ENCODE measurements at regions not wholly inside any gene's neighbourhood (a gene's known extent, or its start where the extent isn't known, plus 50 kb on each side); places are given as distances from the start of the nearest gene placed in this dataset.
A peak's percentile ranks its signal among the peaks of the same experiment; 100 is the strongest.

DNA sequence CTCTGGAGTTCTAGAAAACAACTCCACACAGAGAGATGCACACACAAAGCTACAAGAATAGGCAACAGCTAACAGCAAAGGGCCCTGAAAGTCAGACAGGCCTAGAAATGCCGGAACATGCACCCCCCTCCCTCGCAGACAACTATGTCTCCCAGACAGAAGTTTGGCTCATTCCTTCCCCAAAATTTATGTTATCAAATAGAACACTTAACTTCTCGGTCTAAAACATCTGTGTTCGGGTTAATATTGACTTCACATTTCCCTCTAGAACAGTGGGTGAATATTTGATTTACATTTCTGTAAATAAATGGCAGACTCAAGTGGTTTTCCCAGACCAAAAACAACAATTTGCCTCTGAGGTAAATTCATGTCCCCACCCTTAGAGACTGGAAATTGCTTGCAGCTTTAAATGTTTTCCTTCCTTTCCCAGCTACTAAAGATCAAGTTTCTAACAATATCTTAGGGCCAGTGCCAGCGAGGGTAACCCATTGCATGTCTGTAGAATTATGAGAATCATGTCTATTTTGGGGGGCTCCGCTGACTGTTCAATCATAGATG, 92.5 kb upstream of the INHBA start:
- DNase-seq (ENCODE audit: low read depth), result no peak

DNA sequence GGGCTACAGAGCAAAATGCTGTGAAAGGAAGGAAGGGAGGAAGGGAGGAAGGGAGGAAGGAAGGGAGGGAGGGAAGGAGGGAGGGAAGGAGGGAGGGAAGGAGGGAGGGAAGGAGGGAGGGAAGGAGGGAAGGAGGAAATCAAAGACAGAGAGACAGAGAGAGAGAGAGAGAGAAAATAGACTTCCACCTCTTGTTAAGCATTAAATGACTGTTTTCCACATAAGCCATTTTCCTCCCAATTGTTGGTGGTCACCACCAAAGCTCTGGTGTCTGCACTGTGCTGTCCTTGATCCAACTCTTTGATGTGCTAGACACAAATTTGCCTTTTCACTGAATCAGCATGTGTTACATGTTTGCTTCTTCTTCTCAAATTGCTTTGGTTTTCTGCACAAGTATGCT, 90.7 kb upstream of the INHBA start:
- DNase-seq (ENCODE audit: low read depth), result no peak

DNA sequence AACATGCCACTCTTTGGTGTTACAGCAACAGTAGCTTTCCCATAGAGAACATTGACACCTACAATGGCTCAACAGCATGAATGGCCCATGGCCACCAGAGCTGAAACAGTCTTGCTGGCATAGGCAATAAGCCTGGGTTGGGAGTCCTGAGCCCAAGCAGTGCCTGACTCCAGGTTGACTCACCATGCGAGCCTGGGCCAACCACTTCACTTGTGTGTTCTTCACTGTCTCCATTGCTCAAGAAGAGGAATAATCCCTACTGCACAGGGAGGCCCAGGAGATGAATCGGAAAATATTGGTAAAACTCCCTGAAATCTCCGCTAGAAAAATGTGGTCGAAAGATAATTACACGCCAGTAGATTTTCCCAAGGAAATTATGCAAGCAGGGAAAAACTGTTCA, 89.2 kb upstream of the INHBA start:
- DNase-seq (ENCODE audit: low read depth), result peak; percentile 80

DNA sequence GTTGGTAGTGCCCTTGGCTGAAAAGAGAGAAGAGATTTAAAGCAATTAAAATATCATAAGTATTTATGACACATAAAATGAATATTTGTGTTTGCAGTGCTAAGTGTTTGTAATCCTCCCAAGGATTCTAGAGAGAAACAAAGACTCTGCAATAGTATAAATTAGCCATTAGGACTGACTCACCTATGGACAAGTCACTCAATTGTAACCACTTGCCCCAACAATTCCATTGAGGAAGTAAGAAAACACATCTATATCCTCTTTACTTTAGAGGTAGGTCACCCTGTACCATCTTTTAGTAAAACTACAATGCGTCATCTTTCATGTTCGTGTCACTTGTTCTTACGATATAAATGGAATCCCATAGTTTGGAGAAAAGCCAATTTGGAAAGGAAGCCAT, 85.7 kb upstream of the INHBA start:
- DNase-seq (ENCODE audit: low read depth), result no peak

DNA sequence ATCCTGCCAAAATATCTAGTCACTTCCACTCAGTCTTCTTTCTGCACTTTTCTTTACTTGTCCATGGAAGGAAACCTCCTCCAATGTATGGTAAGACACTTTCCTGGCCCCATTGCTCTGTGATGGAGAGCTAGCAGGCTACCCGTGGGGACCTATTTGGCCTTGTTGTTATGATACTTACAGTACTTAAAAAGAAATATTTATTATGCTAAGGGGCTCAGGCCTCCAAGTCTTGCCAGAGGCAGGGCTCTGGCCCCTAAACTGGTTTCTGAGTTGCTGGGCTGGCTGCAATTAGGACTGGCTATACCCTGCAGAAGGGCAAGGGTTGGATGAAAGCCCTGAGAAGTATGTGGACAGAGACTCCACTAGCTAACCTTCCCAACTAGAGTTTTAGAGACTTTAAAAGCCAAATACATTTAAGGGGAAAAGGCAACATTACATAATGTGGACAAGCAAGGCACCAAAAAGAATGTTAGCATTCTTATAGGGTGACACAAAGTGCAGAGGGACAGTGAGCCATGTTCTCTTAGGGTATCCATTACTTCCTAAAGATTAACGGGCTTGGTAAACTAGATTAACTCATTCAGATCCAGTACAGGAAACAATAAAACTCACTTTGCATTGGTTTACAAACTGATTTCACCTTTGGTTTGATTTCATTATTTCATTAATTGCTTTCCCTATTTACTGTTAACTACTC, 84.9 kb upstream of the INHBA start:
- no peak for DNase-seq (ENCODE audit: low read depth)

DNA sequence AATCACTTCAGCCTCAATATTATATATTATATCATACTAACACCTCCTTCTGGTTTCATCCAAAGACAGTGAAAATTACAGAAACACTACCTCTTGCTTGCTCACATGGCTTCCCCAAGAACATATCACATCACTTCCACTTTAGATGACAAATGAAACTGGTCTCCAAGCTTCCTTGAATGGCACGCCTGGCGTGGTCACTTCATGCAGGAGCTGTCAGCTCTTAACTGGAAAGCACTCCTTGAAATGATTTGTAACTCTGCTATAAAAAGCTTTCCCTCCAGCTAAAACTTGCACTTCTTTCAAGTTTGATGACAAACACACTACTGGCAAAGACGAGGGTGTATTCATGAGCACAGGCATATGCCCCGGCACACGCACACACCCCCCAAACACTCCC, 84.1 kb upstream of the INHBA start:
- peak; percentile 84 for DNase-seq (ENCODE audit: low read depth)

DNA sequence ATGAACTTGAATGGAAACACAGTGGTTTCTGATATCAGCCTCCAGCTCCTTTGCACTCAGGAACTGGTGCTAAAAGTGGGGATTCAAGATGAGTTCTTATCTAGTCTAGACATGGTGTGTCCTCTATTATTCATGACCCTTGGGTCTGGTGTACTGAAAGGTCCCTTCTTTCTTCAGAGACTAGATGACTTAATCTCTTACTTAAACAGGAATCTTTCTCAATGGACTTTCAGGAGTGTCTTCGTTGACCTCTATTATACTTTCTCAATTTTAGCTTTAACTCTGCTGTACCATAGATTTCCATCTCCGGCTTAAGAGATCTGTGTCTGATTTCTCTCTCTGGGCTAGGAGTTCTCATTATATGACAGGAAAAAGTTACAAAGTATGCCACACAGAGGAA, 83.5 kb upstream of the INHBA start:
- no peak for DNase-seq (ENCODE audit: low read depth)

DNA sequence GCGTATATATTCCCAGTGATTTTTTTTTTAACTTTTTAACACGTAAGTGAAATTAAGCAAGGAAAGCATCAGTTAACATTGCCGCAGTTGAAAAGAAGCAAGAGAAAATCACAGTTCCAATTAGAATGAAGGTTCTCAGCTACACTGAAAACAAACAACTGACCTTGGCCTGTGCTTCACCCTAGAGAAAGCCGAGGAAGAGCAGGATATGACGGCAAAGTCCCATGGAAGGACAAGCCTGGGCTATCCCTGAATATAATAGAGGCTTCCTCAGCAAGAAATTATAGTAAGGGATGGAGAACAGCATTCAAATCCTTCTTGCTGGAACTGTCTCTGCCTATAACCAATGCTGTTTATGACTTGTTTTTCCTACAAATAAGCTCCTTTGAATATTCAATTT, 83.0 kb upstream of the INHBA start:
- DNase-seq (ENCODE audit: low read depth), result no peak

DNA sequence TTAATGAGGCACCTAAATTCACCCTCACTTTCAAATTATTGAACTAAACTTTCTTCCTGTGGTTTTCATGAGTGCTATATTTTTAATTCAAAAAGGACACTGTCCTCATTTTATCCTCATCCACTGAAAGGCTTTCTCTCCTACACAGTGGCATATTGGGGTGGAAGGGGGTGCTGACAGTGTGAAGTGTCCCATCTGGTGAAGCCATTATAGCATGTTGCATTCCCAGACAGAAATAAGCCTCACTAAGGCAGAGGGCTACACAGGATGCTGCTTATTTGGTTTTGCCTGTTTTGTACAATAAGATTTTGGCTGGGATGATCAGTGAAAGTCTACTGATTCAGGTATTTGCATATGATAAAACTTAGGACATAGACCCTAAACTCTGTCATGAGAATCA, 82.4 kb upstream of the INHBA start:
- DNase-seq (ENCODE audit: low read depth), result no peak

DNA sequence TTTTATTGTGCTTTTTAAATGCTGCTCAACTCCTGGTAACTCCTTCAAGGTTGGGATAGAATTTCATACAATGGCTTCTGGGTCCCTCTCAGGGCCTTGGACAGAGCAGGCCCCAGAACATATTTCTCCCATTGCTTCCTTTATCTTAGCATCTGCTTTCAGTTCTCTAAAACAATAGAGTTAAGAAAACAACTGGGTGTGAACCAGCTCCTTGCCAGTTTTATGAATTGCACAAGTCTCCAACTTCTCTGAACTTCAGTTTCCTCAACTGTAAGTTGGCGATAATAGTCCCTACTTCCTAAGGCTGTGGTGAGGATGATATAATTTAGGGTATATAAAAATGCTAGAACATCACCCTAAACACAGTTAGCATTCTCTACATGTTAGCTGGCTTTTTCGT, 77.0 kb upstream of the INHBA start:
- DNase-seq (ENCODE audit: low read depth), result no peak

DNA sequence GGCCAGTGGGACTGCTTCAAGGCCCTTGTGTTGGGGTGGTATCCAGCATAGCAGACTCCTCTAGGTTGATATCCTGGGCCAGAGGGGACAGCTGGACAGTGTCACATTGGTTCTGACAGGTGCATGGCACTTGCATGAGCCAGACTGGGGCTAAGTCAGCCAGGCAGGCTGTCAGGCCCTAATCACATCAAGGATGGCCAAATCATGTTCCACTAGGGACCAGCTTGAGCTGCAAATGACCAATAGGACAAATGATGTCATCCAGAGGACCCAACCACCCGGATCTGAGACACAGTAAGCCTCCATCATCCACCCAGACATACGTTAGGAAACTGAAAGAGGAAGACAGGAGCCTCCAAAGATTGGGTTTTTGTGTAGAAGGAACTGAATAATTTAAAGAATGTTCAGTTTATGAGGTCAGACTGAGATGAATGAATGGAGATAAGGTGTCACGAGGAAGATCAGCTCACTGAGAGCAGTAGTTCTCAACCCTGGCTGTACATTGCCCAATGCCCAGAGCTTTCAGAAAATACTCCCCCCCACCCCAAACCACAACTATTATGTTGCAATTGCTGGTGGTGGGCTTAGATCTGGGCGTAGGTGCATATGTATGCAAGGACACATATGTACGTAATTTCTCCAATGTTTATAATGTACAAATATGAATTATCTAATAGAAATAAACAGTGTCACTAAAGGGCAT, 75.2 kb upstream of the INHBA start:
- no peak for DNase-seq (ENCODE audit: low read depth)

DNA sequence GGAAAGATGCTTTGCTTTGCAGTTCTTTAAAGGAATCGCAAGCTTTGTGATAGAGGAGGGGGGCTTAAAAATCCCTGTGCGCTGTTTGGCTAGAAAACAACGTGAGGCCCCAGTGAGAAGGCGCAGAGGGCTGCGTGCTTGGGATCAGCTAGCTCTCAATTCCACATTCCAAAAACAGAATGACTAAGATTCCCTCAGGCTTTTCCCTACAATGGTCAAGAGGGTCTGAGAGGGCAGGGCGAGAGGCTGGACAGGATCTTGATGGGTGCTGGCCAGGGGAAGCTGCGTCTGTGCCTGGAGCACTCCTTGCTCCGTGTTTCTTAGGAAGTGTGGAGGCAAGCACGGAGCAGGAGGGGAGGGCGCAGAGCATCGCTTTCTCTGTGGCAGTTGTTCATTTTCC, 72.1 kb upstream of the INHBA start:
- DNase-seq (ENCODE audit: low read depth), result peak; percentile 99

DNA sequence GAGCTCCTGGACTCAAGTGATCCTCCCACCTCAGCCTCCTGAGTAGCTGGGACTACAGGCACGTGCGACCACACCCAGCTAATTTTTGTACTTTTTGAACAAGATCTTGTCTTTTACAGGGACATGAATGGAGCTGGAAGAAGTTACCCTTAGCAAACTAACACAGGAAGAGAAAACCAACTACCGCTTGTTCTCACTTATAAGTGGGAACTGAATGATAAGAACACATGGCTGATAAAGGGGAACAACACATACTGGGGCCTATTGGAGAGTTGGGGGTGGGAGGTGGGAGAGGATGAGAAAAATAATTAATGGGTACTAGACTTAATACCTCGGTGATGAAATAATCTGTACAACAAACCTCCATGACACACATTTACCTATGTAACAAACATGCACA, 70.9 kb upstream of the INHBA start:
- DNase-seq (ENCODE audit: low read depth), result no peak

DNA sequence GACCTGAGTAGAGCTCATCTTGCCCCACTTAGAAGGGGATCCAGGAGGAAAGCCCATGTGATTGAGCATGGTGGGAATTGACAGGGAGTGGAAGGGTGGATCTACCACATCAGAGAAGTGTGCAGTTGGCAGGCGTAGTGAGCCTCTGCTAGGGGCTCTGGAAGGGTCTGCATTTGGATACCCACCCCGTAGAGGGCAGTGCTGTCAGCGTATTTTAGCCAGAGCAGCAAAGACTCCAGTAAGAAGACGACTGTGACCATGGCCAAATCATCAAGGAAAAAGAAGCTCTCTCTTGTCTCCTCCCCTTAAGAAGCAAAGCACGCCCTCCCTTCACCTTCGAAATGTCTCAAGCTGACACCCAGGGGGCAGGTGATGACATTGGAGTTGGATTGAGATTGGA, 68.8 kb upstream of the INHBA start:
- no peak for DNase-seq (ENCODE audit: low read depth)

DNA sequence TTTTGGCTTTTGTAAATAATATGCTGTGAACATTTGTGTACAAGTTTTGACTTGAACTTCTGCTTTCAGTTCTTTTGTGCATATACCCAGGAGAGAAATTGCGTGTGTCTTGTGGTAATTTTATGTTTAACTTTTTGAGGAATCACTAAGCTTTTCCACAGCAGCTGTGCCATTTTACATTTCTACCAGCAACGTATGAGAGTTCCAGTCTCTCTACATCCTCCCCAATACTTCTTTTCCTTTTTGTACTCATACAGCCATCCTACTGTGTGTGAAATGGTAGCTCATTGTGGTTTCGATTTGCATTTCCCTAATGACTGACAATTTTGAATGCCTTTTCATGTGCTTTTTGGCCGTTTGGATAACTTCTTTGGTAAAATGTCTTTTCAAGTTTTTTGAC, 66.3 kb upstream of the INHBA start:
- no peak for DNase-seq (ENCODE audit: low read depth)

DNA sequence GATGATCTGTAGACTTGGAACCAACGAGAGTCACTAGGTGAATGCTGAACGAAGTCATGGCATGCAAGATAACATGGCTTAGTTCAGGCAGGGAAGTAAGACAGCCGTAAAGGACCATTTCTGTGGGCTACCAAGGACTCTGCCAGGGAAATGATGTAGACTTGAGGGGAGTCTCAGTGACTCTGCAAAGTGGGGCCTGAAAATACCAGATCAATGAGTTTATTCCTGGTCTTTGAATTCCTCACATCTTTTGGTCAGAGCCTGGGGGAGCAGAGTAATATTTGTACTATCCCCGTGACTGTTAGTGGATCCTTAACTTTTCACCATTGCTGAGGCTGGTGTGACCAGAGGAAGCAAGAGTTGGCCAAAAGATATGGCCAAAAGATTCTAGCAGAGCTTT, 60.7 kb upstream of the INHBA start:
- peak; percentile 42 for DNase-seq (ENCODE audit: low read depth)

DNA sequence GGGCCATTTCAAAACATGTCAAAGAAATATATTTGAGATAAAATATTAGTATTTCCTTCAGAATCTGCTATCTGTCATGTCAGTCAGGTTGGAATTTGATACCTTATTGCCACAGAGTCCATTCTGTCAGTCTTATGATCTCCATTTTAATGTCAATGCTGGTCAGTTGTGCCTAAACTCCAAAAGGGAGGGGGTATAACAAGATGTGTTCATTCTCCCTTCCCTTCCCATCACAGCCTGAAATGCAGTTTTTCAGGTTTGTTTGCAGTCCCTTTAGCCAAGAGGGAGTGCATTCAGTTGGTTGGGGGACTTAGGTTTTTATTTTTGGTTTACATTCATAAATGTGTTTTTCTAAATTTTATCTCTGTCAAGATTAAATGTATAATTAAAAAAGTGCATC, 59.8 kb upstream of the INHBA start:
- no peak for DNase-seq (ENCODE audit: low read depth)

DNA sequence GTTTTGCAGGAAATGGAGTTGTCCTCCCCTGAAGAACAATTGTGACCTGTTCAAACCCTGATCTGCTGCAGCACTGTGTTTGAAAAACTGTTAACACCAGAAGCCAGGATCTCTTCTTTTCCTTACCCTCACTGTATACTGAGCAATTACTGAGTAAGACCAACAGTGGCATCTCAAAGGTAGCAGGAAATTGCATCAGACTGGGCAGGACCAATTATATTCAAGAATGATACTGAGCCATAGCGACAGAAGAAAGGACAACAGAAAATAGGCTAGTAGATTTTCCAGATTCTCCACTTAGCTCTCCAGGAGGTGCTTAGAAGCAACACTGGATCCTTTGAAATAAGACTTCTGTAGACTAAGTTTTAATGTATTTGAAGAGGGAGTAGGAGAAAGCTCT, 57.4 kb upstream of the INHBA start:
- no peak for DNase-seq (ENCODE audit: low read depth)

DNA sequence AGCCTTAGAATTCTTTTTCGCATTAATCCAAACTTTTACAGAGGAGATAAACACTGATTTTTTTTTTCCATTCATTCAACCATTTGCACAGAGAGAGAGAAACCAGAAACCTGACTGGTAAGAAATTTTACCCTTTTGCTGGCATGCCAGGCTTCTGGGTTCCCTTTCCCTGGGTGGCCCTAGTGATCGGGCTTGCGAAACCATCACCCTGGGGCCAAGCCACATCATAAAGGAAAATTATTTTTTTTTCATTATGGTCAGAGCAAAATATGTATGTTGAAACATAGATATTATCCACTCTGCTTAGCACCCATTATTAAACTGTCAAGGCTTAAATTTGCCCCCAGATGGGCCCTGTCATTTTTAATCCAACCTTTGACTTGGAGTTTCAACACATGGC, 55.4 kb upstream of the INHBA start:
- DNase-seq (ENCODE audit: low read depth), result no peak

DNA sequence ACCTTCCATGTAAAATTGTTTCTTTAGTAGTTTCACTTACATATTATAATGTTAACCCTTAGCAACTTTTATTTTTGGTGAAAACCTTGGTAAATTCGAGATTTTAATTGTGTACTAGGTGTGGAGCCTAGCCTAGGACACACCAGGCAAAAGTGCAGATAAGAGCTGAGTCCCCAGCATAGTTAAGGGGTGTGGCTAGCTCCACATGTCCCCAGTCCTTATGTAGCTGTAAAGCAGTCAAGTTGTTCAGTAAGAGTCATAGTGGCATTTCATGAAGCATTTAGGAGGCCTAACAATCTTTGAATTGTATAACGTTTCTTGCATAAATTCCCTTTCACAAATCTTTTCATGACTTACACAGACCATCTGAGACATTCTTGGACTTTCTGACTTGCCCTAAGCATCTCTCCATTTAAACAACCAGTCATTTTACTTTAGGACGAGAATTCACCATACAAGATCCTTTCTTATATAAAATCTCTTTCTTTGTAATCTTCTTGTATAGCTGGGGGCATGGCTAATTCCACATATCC, 53.8 kb upstream of the INHBA start:
- no peak for DNase-seq (ENCODE audit: low read depth)

DNA sequence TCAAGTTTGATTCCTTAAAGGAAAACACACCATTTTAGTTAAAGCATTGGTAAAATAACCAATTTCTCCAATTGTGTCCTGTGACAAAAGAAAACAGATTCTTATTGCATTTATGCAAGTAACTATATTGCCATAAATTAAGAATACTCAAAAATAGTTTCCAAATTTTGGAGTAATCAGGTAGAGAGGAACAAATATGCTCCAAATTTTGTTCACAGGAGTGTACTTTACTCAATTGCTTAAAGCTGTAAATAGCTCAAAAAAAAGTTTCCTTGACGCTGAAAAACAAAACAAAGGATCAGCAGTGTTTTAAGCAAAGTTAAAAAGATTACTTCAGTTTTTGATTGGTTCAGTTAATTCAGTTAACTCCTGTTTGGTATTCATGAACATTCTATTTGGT, 52.2 kb upstream of the INHBA start:
- no peak for DNase-seq (ENCODE audit: low read depth)

DNA sequence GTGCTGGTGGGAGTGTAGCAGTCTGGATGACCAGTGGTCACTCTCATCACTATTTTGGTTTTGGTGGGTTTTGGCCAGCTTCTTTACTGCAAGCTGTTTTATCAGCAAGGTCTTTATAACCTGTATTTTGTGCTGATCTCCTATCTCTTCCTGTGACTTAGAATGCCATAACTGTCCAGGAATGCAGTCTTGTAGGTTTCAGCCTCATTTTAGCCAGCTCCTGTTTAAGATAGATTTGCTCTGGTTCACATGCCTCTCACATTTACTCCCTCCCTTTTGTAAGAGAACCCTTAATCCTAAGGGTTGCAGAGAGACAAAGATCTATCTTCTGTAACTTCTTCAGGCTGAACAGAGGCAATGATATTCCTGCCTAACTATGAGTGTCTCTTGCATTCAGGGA, 51.2 kb upstream of the INHBA start:
- no peak for DNase-seq (ENCODE audit: low read depth)

Data from RPMI7951 (cell line).